HL-60 (cell line): ENCODE measurements at regions not wholly inside any gene's neighbourhood (a gene's known extent, or its start where the extent isn't known, plus 50 kb on each side); places are given as distances from the start of the nearest gene placed in this dataset.

ENCODE experiments used
- DNase-seq, 2 experiments: peaks; one replicate each; pipeline ENCODE4 v3.0.0-alpha.2; 2010 to 2020; ENCODE audit warnings: low read depth in 1 of 2, low spot score in 1 of 2
- H3K27ac ChIP-seq: fragments of 250-450 bp; sonication (Bioruptor Pico); replicated peaks from 2 replicates; pipeline ENCODE4 v1.5.1; 2020; ENCODE audit warnings: mild to moderate bottlenecking, moderate library complexity
- H3K27me3 ChIP-seq: fragments of 250-450 bp; sonication (Bioruptor Pico); 2 replicates; pipeline ENCODE4 v1.5.1; 2021; ENCODE audit warnings: mild to moderate bottlenecking, moderate library complexity; ENCODE audit not compliant: insufficient read depth, poor library complexity, severe bottlenecking
- H3K4me3 ChIP-seq: replicated peaks from 2 replicates; pipeline ENCODE4 v1.5.1; 2011; ENCODE audit warnings: mild to moderate bottlenecking, control low read depth, low read length; ENCODE audit not compliant: insufficient read depth
- CTCF ChIP-seq: IDR thresholded peaks from one replicate; pipeline ENCODE4 v1.5.1; 2011; ENCODE audit warnings: low read length, control low read depth, inconsistent platforms; ENCODE audit not compliant: insufficient read depth
- GABPA ChIP-seq: IDR thresholded peaks from 2 replicates; pipeline ENCODE4 v1.6.1; 2012; ENCODE audit warnings: low read depth
- POLR2AphosphoS5 ChIP-seq: IDR thresholded peaks from 2 replicates; pipeline ENCODE4 v1.6.1; 2012; ENCODE audit warnings: low read depth
- SPI1 ChIP-seq: IDR thresholded peaks from 2 replicates; pipeline ENCODE4 v1.6.1; 2012; ENCODE audit warnings: low read depth, mild to moderate bottlenecking, borderline replicate concordance
- TF ChIP-seq, protein P1 (sequence below): IDR thresholded peaks from 2 replicates; pipeline ENCODE4 v1.6.1; 2012; ENCODE audit warnings: low read depth; ENCODE audit not compliant: insufficient replicate concordance

GRCh38 chr2:176573612-176574483, 304.6 kb downstream of the MTX2 start:
- no peak for TF ChIP-seq POLR2AphosphoS5
- TF ChIP-seq, protein P1, sequence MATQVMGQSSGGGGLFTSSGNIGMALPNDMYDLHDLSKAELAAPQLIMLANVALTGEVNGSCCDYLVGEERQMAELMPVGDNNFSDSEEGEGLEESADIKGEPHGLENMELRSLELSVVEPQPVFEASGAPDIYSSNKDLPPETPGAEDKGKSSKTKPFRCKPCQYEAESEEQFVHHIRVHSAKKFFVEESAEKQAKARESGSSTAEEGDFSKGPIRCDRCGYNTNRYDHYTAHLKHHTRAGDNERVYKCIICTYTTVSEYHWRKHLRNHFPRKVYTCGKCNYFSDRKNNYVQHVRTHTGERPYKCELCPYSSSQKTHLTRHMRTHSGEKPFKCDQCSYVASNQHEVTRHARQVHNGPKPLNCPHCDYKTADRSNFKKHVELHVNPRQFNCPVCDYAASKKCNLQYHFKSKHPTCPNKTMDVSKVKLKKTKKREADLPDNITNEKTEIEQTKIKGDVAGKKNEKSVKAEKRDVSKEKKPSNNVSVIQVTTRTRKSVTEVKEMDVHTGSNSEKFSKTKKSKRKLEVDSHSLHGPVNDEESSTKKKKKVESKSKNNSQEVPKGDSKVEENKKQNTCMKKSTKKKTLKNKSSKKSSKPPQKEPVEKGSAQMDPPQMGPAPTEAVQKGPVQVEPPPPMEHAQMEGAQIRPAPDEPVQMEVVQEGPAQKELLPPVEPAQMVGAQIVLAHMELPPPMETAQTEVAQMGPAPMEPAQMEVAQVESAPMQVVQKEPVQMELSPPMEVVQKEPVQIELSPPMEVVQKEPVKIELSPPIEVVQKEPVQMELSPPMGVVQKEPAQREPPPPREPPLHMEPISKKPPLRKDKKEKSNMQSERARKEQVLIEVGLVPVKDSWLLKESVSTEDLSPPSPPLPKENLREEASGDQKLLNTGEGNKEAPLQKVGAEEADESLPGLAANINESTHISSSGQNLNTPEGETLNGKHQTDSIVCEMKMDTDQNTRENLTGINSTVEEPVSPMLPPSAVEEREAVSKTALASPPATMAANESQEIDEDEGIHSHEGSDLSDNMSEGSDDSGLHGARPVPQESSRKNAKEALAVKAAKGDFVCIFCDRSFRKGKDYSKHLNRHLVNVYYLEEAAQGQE: no peak
- no peak for TF ChIP-seq SPI1
- TF ChIP-seq GABPA: no peak
- TF ChIP-seq CTCF: no peak
- no peak for DNase-seq
- no peak overlapping the region for H3K27ac ChIP-seq
- no peak overlapping the region for H3K4me3 ChIP-seq
- peaks cover 9% of the 10 kb centered on the region for H3K27me3 ChIP-seq

- DNase-seq: no peak
- Histone ChIP-seq H3K27ac (no peak overlapping the region), H3K4me3 (no peak overlapping the region), H3K27me3 (peaks cover 9% of the 10 kb centered on the region)
- TF ChIP-seq GABPA (no peak), CTCF (no peak), POLR2AphosphoS5 (no peak), SPI1 (no peak)
- TF ChIP-seq, protein P1: no peak
Measured at GRCh38 chr2:176574484-176575236, 305.4 kb downstream of the MTX2 start.

DNA sequence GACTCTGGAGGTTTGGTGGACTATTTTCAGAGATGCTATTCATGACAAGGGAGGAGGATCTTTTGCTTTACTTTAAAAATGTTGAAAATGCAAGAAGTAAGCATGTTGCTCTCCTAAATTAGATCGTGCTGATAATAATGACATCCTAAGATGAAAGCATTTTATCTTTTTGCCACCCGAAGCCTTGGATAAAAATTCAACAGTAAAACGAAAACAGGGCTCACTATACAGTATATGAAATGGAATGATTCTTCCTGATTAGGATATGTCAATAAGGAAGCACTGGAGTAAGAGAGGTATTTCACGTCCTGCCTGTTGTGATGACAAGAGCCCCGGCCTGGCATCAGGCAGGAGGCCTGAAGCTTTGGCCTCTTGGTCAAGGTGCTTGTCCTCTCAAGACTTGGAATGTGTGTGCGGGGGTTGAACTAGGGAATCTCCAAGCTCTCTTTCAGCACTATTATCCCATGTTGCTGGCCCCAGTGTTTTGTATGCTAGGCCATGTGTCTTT, 306.0 kb downstream of the MTX2 start:
- Histone ChIP-seq H3K27me3 (peaks cover 9% of the 10 kb centered on the region), H3K27ac (no peak overlapping the region), H3K4me3 (no peak overlapping the region)
- TF ChIP-seq, protein P1: no peak
- no peak for TF ChIP-seq GABPA
- no peak for TF ChIP-seq POLR2AphosphoS5
- TF ChIP-seq SPI1: no peak
- no peak for DNase-seq
